H9 (cell line): ENCODE measurements at regions not wholly inside any gene's neighbourhood (a gene's known extent, or its start where the extent isn't known, plus 50 kb on each side); places are given as distances from the start of the nearest gene placed in this dataset.

Experiments
- DNase-seq: peaks from one replicate; pipeline ENCODE4 v3.0.0-alpha.2; 2017
- H2AFZ ChIP-seq: one replicate; pipeline ENCODE4 v1.6.1; 2013; ENCODE audit warnings: mild to moderate bottlenecking, low read length, control low read depth, moderate library complexity
- H2AK5ac ChIP-seq: 2 replicates; pipeline ENCODE4 v1.6.1; 2013; ENCODE audit warnings: low read length, control low read depth, mixed read lengths; ENCODE audit not compliant: insufficient read length
- H2BK120ac ChIP-seq: one replicate; pipeline ENCODE4 v1.6.1; 2013; ENCODE audit warnings: low read depth, mild to moderate bottlenecking, low read length, control low read depth, inconsistent platforms; ENCODE audit not compliant: poor library complexity, severe bottlenecking
- H2BK12ac ChIP-seq: 2 replicates; pipeline ENCODE4 v1.6.1; 2013; ENCODE audit warnings: low read length, control low read depth, mixed read lengths, low read depth; ENCODE audit not compliant: insufficient read length
- H2BK15ac ChIP-seq: 2 replicates; pipeline ENCODE4 v1.6.1; 2013; ENCODE audit warnings: low read depth, low read length, control low read depth
- H2BK20ac ChIP-seq: one replicate; pipeline ENCODE4 v1.6.1; 2013; ENCODE audit warnings: low read depth, mild to moderate bottlenecking, low read length, control low read depth, inconsistent platforms; ENCODE audit not compliant: poor library complexity, severe bottlenecking
- H2BK5ac ChIP-seq: 2 replicates; pipeline ENCODE4 v1.6.1; 2013; ENCODE audit warnings: low read length, control low read depth, mixed read lengths; ENCODE audit not compliant: insufficient read length
- H3K14ac ChIP-seq: 2 replicates; pipeline ENCODE4 v1.6.1; 2013; ENCODE audit warnings: low read length, control low read depth; ENCODE audit not compliant: insufficient read depth
- H3K18ac ChIP-seq: 2 replicates; pipeline ENCODE4 v1.6.1; 2013; ENCODE audit warnings: low read depth, mild to moderate bottlenecking, mixed read lengths, low read length, control low read depth; ENCODE audit not compliant: insufficient read length
- H3K23ac ChIP-seq: 2 replicates; pipeline ENCODE4 v1.6.1; 2013; ENCODE audit warnings: low read length, control low read depth, mixed read lengths, low read depth; ENCODE audit not compliant: insufficient read length
- H3K23me2 ChIP-seq: 2 replicates; pipeline ENCODE4 v1.6.1; 2013; ENCODE audit warnings: low read depth, mild to moderate bottlenecking, mixed read lengths, low read length, control low read depth; ENCODE audit not compliant: insufficient read length, poor library complexity, severe bottlenecking
- H3K27ac ChIP-seq: 2 replicates; pipeline ENCODE4 v1.5.1; 2013; ENCODE audit warnings: low read length, control low read depth, mixed read lengths, low read depth; ENCODE audit not compliant: insufficient read length
- H3K27me3 ChIP-seq: 2 replicates; pipeline ENCODE4 v1.6.1; 2013; ENCODE audit warnings: low read length, control low read depth, inconsistent platforms; ENCODE audit not compliant: insufficient read depth
- H3K4ac ChIP-seq: 2 replicates; pipeline ENCODE4 v1.6.1; 2013; ENCODE audit warnings: low read depth, mild to moderate bottlenecking, control low read depth, inconsistent platforms, low read length, moderate library complexity
- H3K4me1 ChIP-seq: 2 replicates; pipeline ENCODE4 v1.6.1; 2013; ENCODE audit warnings: low read length, control low read depth, inconsistent platforms; ENCODE audit not compliant: insufficient read depth
- H3K4me2 ChIP-seq: 2 replicates; pipeline ENCODE4 v1.6.1; 2013; ENCODE audit warnings: low read length, control low read depth, mixed read lengths; ENCODE audit not compliant: insufficient read length, insufficient read depth
- H3K56ac ChIP-seq: 2 replicates; pipeline ENCODE4 v1.6.1; 2013; ENCODE audit warnings: low read depth, mild to moderate bottlenecking, mixed read lengths, low read length, control low read depth; ENCODE audit not compliant: insufficient read length
- H3K79me1 ChIP-seq: 2 replicates; pipeline ENCODE4 v1.6.1; 2013; ENCODE audit warnings: low read depth, mild to moderate bottlenecking, moderate library complexity, low read length, control low read depth, inconsistent platforms; ENCODE audit not compliant: insufficient read depth, poor library complexity, severe bottlenecking
- H3K79me2 ChIP-seq: 2 replicates; pipeline ENCODE4 v1.6.1; 2013; ENCODE audit warnings: low read length, control low read depth, inconsistent platforms; ENCODE audit not compliant: insufficient read depth
- H3K9ac ChIP-seq: 2 replicates; pipeline ENCODE4 v1.6.1; 2013; ENCODE audit warnings: low read length, control low read depth, mixed read lengths; ENCODE audit not compliant: insufficient read length; ENCODE audit errors: extremely low read depth
- H3K9me3 ChIP-seq: one replicate; pipeline ENCODE4 v1.6.1; 2013; ENCODE audit warnings: low read depth, low read length, inconsistent platforms; ENCODE audit not compliant: control insufficient read depth
- H3T11ph ChIP-seq: one replicate; pipeline ENCODE4 v1.6.1; 2013; ENCODE audit warnings: mild to moderate bottlenecking, low read length, control low read depth, inconsistent platforms
- H4K20me1 ChIP-seq: one replicate; pipeline ENCODE4 v1.6.1; 2013; ENCODE audit not compliant: control insufficient read depth, insufficient read length, insufficient read depth
- H4K5ac ChIP-seq: 2 replicates; pipeline ENCODE4 v1.6.1; 2013; ENCODE audit warnings: low read depth, mild to moderate bottlenecking, mixed read lengths, low read length, control low read depth; ENCODE audit not compliant: insufficient read length
- H4K8ac ChIP-seq: replicated peaks from 2 replicates; pipeline ENCODE4 v1.6.1; 2013; ENCODE audit warnings: low read length, control low read depth, mixed read lengths, low read depth; ENCODE audit not compliant: insufficient read length
- H4K91ac ChIP-seq: 2 replicates; pipeline ENCODE4 v1.6.1; 2013; ENCODE audit warnings: low read depth, mild to moderate bottlenecking, moderate library complexity, mixed read lengths, low read length, control low read depth; ENCODE audit not compliant: insufficient read length
- H3K27ac Mint-ChIP-seq, 3 experiments: 2 replicates in 2 of 3; 3 replicates in 1 of 3; pipeline ENCODE4 v1.8.0; 2020 to 2021; ENCODE audit warnings: mixed read lengths in 3 of 3, mild to moderate bottlenecking in 1 of 3, moderate library complexity in 1 of 3
- H3K27me3 Mint-ChIP-seq: 2 replicates; pipeline ENCODE4 v1.8.0; 2021; ENCODE audit warnings: low read depth, mild to moderate bottlenecking, moderate library complexity, mixed read lengths
- H3K36me3 Mint-ChIP-seq, 3 experiments: 2 replicates in 2 of 3; 3 replicates in 1 of 3; pipeline ENCODE4 v1.8.0; 2020 to 2021; ENCODE audit warnings: low read depth in 3 of 3, mixed read lengths in 3 of 3; ENCODE audit not compliant: insufficient read depth in 1 of 3
- H3K4me1 Mint-ChIP-seq, 2 experiments: 2 replicates each; pipeline ENCODE4 v1.8.0; 2020; ENCODE audit warnings: mixed read lengths in 2 of 2
- H3K4me3 Mint-ChIP-seq, 2 experiments: 2 replicates in 1 of 2; 3 replicates in 1 of 2; pipeline ENCODE4 v1.8.0; 2020 to 2021; ENCODE audit warnings: mild to moderate bottlenecking in 2 of 2, mixed read lengths in 2 of 2, moderate library complexity in 1 of 2
- H3K9me3 Mint-ChIP-seq, 2 experiments: 2 replicates in 1 of 2; 3 replicates in 1 of 2; pipeline ENCODE4 v1.8.0; 2020; ENCODE audit warnings: mild to moderate bottlenecking in 2 of 2, mixed read lengths in 2 of 2, moderate library complexity in 1 of 2
- WGBS: extraction: QIAGEN DNeasy Blood & Tissue Kit; methylation state at CpG from one replicate; pipeline ENCODE4 v1.1.7; 2013; ENCODE audit warnings: missing lambda C conversion rate, low lambda C conversion rate, mixed read lengths; ENCODE audit not compliant: insufficient read length; ENCODE audit errors: extremely low coverage; 5-methylcytosine and 5-hydroxymethylcytosine counted together
- TF ChIP-seq, protein P1 (sequence below): fragments of 200-600 bp; sonication (generic); conservative IDR thresholded peaks from 3 replicates; pipeline ENCODE4 v1.8.0; 2021; ENCODE audit warnings: antibody characterized with exemption, mild to moderate bottlenecking

DNA sequence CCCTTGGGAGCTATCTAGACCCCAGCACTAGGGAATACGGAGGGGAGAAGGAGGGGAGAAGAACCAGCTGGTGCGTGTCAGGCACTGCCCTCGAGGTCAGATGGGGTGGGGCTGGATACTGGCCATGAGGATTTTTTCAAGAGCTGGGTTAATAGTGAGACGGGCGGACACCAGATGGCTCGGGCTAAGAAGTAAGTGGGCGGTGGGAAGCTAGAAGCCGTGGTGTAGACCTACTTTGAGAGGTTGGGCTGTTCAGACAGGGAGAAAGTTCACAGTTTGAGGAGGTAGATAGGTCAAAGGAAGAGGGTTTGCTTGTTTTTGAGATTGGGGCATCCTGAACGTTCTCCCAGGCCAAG lies 303.8 kb downstream of the SEC14L1 start:
- no peak overlapping the region for H3K27ac ChIP-seq

More for the DNA sequence above, 303.8 kb downstream of the SEC14L1 start:
- H3K56ac ChIP-seq = no peak overlapping the region
- Mint-ChIP-seq H3K27ac (peak overlapping the region; percentile 2 to 81 (median 11); a peak in 4 of 7 replicates), H3K27me3 (no peaks in the 10 kb centered on the region; the same call in 1 of the 2 replicates), H3K4me3 (no peak overlapping the region), H3K4me1 (peaks cover 15 to 26% of the 10 kb centered on the region in 2 experiments), H3K9me3 (no peaks in the 10 kb centered on the region; a peak in 1 of 5 replicates), H3K36me3 (peaks cover 0 to 2% (median 0%) of the 10 kb centered on the region in 3 experiments; a peak in 3 of 7 replicates)
- H3K9ac ChIP-seq = no peak overlapping the region
- no peaks in the 10 kb centered on the region for H3K79me2 ChIP-seq
- no peak for DNase-seq
- no peak overlapping the region for H3K4me2 ChIP-seq
- no peak overlapping the region for H2AK5ac ChIP-seq
- H4K5ac ChIP-seq = no peak overlapping the region
- H2BK5ac ChIP-seq = no peak overlapping the region
- no peak overlapping the region for H3K4ac ChIP-seq
- no peaks in the 10 kb centered on the region for H3K9me3 ChIP-seq
- no peak overlapping the region for H2BK20ac ChIP-seq
- no peak overlapping the region for H4K8ac ChIP-seq
- H4K91ac ChIP-seq = no peak overlapping the region
- no peak overlapping the region for H2BK15ac ChIP-seq
- no peaks in the 10 kb centered on the region for H3K4me1 ChIP-seq
- no peak overlapping the region for H3T11ph ChIP-seq
- H4K20me1 ChIP-seq = no peaks in the 10 kb centered on the region
- H2BK120ac ChIP-seq = no peak overlapping the region
- no CpG with 5 or more reads among the region's 9 CpGs for WGBS
- no peak overlapping the region for H3K18ac ChIP-seq
- H3K27me3 ChIP-seq = no peaks in the 10 kb centered on the region
- TF ChIP-seq, protein P1, sequence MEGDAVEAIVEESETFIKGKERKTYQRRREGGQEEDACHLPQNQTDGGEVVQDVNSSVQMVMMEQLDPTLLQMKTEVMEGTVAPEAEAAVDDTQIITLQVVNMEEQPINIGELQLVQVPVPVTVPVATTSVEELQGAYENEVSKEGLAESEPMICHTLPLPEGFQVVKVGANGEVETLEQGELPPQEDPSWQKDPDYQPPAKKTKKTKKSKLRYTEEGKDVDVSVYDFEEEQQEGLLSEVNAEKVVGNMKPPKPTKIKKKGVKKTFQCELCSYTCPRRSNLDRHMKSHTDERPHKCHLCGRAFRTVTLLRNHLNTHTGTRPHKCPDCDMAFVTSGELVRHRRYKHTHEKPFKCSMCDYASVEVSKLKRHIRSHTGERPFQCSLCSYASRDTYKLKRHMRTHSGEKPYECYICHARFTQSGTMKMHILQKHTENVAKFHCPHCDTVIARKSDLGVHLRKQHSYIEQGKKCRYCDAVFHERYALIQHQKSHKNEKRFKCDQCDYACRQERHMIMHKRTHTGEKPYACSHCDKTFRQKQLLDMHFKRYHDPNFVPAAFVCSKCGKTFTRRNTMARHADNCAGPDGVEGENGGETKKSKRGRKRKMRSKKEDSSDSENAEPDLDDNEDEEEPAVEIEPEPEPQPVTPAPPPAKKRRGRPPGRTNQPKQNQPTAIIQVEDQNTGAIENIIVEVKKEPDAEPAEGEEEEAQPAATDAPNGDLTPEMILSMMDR = no peak
- H3K23ac ChIP-seq = no peak overlapping the region
- H3K79me1 ChIP-seq = no peaks in the 10 kb centered on the region
- no peak overlapping the region for H2AFZ ChIP-seq
- no peak overlapping the region for H2BK12ac ChIP-seq
- H3K23me2 ChIP-seq = no peaks in the 10 kb centered on the region
- no peak overlapping the region; the same call in 1 of the 2 replicates for H3K14ac ChIP-seq
